ENCODE measurements at regions not wholly inside any gene's neighbourhood (a gene's known extent, or its start where the extent isn't known, plus 50 kb on each side); places are given as distances from the start of the nearest gene placed in this dataset.

GRCh38 chr14:44700694-44701093, 193.6 kb upstream of the FSCB start:
- H3K4me1 ChIP-seq (ENCODE audit: control insufficient read depth in 4 of 4, insufficient read depth in 4 of 4, low read length in 3 of 4), result no peaks in the 10 kb centered on the region
- DNase-seq (ENCODE audit: low spot score), result no peak
- WGBS, result 72% methylated on average over 1 of the region's 1 CpG
- H3K4me3 ChIP-seq (ENCODE audit: low read depth in 1 of 3, low read length in 3 of 3), result no peak overlapping the region
- no peaks in the 10 kb centered on the region for H3K27me3 ChIP-seq (ENCODE audit: control insufficient read depth in 4 of 4, insufficient read depth in 4 of 4, low read length in 3 of 4)
- TF ChIP-seq REST (IDR thresholded peaks at IDR 0.05) (no peak), SP1 (IDR thresholded peaks at IDR 0.05) (no peak), NR2F2 (IDR thresholded peaks at IDR 0.05) (no peak), RXRA (IDR thresholded peaks at IDR 0.05) (no peak), HNF4G (IDR thresholded peaks at IDR 0.05) (no peak), YY1 (IDR thresholded peaks at IDR 0.05) (no peak), HNF4A (conservative IDR thresholded peaks at IDR 0.05) (no peak), JUND (IDR thresholded peaks at IDR 0.05) (no peak), RAD21 (IDR thresholded peaks at IDR 0.05) (no peak), ZBTB33 (IDR thresholded peaks at IDR 0.05) (no peak), TAF1 (conservative IDR thresholded peaks at IDR 0.05) (no peak), MAX (IDR thresholded peaks at IDR 0.05) (no peak), ATF3 (IDR thresholded peaks at IDR 0.05) (no peak), FOXA2 (IDR thresholded peaks at IDR 0.05) (no peak), CTCF (IDR thresholded peaks at IDR 0.05; ENCODE audit: low read depth, low read length, missing input control) (no peak), GABPA (IDR thresholded peaks at IDR 0.05 in 1 of 2, conservative IDR thresholded peaks at IDR 0.05 in 1 of 2) (no peak), FOXA1 (IDR thresholded peaks at IDR 0.05) (no peak), EGR1 (IDR thresholded peaks at IDR 0.05; ENCODE audit: low read depth in 2 of 2) (no peak)
- no peak overlapping the region for H3K27ac ChIP-seq (ENCODE audit: low read depth in 1 of 2, low read length in 2 of 2)
- no peaks in the 10 kb centered on the region for H3K9me3 ChIP-seq (ENCODE audit: control insufficient read depth in 4 of 4, low read length in 3 of 4)
- H3K9ac ChIP-seq (ENCODE audit: low read depth in 1 of 2, low read length in 2 of 2), result no peak overlapping the region
- no peaks in the 10 kb centered on the region for H3K36me3 ChIP-seq (ENCODE audit: control insufficient read depth in 4 of 4, insufficient read depth in 3 of 4, low read depth in 1 of 4, low read length in 3 of 4)
